Keratinocyte (primary cell): ENCODE measurements at regions not wholly inside any gene's neighbourhood (a gene's known extent, or its start where the extent isn't known, plus 50 kb on each side); places are given as distances from the start of the nearest gene placed in this dataset.

Experiments used
- DNase-seq: peaks from one replicate; pipeline ENCODE4 v3.0.0-alpha.2; 2011; ENCODE audit warnings: low read depth, missing footprints, low spot score
- FAIRE-seq: peaks from 2 replicates; lab custom pipeline; 2011; peaks lifted over from hg19 to GRCh38; lab: Jason Lieb, UNC
- H2AFZ ChIP-seq: 2 replicates; pipeline ENCODE4 v1.6.0; 2012; ENCODE audit warnings: low read length, control low read depth, inconsistent platforms; ENCODE audit not compliant: control insufficient read depth
- H3K27ac ChIP-seq: 2 replicates; pipeline ENCODE4 v1.5.1; 2011; ENCODE audit warnings: low read length; ENCODE audit not compliant: control insufficient read depth, insufficient read depth
- H3K27me3 ChIP-seq: 3 replicates; pipeline ENCODE4 v1.6.0; 2011; ENCODE audit warnings: low read length; ENCODE audit not compliant: control insufficient read depth, insufficient read depth; ENCODE audit errors: extremely low read depth
- H3K36me3 ChIP-seq, 2 experiments: 2 replicates in 1 of 2; 3 replicates in 1 of 2; pipeline ENCODE4 v1.5.1; 2011; ENCODE audit warnings: low read length in 2 of 2, mild to moderate bottlenecking in 1 of 2; ENCODE audit not compliant: control insufficient read depth in 2 of 2, insufficient read depth in 2 of 2; ENCODE audit errors: extremely low read depth in 1 of 2
- H3K4me1 ChIP-seq: 3 replicates; pipeline ENCODE4 v1.5.1; 2011; ENCODE audit warnings: low read length; ENCODE audit not compliant: control insufficient read depth, insufficient read depth; ENCODE audit errors: extremely low read depth
- H3K4me2 ChIP-seq: 3 replicates; pipeline ENCODE4 v1.6.0; 2011; ENCODE audit warnings: low read depth, low read length; ENCODE audit not compliant: control insufficient read depth, insufficient read depth; ENCODE audit errors: extremely low read depth
- H3K4me3 ChIP-seq, 3 experiments: fragments of 200-600 bp in 1 of 3; sonication (generic) in 1 of 3; 2 replicates in 2 of 3; 3 replicates in 1 of 3; pipeline ENCODE4 v1.5.1; 2011 to 2016; ENCODE audit warnings: low read length in 3 of 3, mild to moderate bottlenecking in 3 of 3, control low read depth in 2 of 3, inconsistent platforms in 1 of 3, low read depth in 1 of 3, mixed read lengths in 1 of 3, mixed run types in 1 of 3, moderate library complexity in 1 of 3; ENCODE audit not compliant: control insufficient read depth in 2 of 3, insufficient read depth in 2 of 3; ENCODE audit errors: extremely low read depth in 1 of 3
- H3K79me2 ChIP-seq: 2 replicates; pipeline ENCODE4 v1.6.0; 2012; ENCODE audit warnings: low read length; ENCODE audit not compliant: control insufficient read depth, insufficient read depth
- H3K9ac ChIP-seq: 3 replicates; pipeline ENCODE4 v1.6.0; 2011; ENCODE audit warnings: low read length; ENCODE audit not compliant: control insufficient read depth, insufficient read depth; ENCODE audit errors: extremely low read depth
- H3K9me1 ChIP-seq: 3 replicates; pipeline ENCODE4 v1.6.0; 2011; ENCODE audit warnings: low read length; ENCODE audit not compliant: control insufficient read depth, insufficient read depth; ENCODE audit errors: extremely low read depth
- H3K9me3 ChIP-seq: 2 replicates; pipeline ENCODE4 v1.5.1; 2012; ENCODE audit warnings: low read depth, low read length; ENCODE audit not compliant: control insufficient read depth
- H4K20me1 ChIP-seq: 3 replicates; pipeline ENCODE4 v1.6.0; 2011; ENCODE audit warnings: low read length; ENCODE audit not compliant: control insufficient read depth, insufficient read depth; ENCODE audit errors: extremely low read depth
- EZH2 ChIP-seq: IDR thresholded peaks from one replicate; pipeline ENCODE4 v1.6.1; 2012; ENCODE audit warnings: inconsistent platforms, mild to moderate bottlenecking, low read length, moderate library complexity
- dilution Hi-C: fragments of 300-500 bp; cut with MboI; formaldehyde crosslinking; loops from one replicate; pipeline ENCODE4 v1.7.0; 2020; ENCODE audit warnings: low sequenced_read_pairs; ENCODE audit not compliant: extremely low pct_ligation_motif_present
- TF ChIP-seq, protein P1 (sequence below), 3 experiments: IDR thresholded peaks in 1 of 3; conservative IDR thresholded peaks in 1 of 3; optimal IDR thresholded peaks in 1 of 3; 2 replicates in 2 of 3; 3 replicates in 1 of 3; pipeline versions ENCODE3 to v1.5.1; 2011; ENCODE audit warnings: low read length in 3 of 3, mild to moderate bottlenecking in 3 of 3, moderate library complexity in 2 of 3, control low read depth in 1 of 3, inconsistent platforms in 1 of 3; ENCODE audit not compliant: insufficient read depth in 2 of 3; ENCODE audit errors: extremely low read depth in 1 of 3

GRCh38 chr5:52624291-52624690 is 163.4 kb upstream of the ITGA1 start:
- FAIRE-seq: no peak
- dilution Hi-C loops: no loop called here

GRCh38 chr5:52626312-52626711 is 161.4 kb upstream of the ITGA1 start:
- DNase-seq (no peak), FAIRE-seq (no peak)
- no peak overlapping the region for H3K4me3 ChIP-seq
- H3K9me1 ChIP-seq: no peaks in the 10 kb centered on the region
- no peak for TF ChIP-seq EZH2
- TF ChIP-seq, protein P1, sequence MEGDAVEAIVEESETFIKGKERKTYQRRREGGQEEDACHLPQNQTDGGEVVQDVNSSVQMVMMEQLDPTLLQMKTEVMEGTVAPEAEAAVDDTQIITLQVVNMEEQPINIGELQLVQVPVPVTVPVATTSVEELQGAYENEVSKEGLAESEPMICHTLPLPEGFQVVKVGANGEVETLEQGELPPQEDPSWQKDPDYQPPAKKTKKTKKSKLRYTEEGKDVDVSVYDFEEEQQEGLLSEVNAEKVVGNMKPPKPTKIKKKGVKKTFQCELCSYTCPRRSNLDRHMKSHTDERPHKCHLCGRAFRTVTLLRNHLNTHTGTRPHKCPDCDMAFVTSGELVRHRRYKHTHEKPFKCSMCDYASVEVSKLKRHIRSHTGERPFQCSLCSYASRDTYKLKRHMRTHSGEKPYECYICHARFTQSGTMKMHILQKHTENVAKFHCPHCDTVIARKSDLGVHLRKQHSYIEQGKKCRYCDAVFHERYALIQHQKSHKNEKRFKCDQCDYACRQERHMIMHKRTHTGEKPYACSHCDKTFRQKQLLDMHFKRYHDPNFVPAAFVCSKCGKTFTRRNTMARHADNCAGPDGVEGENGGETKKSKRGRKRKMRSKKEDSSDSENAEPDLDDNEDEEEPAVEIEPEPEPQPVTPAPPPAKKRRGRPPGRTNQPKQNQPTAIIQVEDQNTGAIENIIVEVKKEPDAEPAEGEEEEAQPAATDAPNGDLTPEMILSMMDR (optimal IDR thresholded peaks at IDR 0.05 in 1 of 3, IDR thresholded peaks at IDR 0.05 in 1 of 3, conservative IDR thresholded peaks at IDR 0.05 in 1 of 3; ENCODE audit: extremely low read depth in 1 of 3, insufficient read depth in 2 of 3, low read length in 3 of 3): no peak
- no peaks in the 10 kb centered on the region for H3K36me3 ChIP-seq
- H3K4me2 ChIP-seq: no peak overlapping the region
- no peaks in the 10 kb centered on the region for H4K20me1 ChIP-seq
- no peak overlapping the region for H3K27ac ChIP-seq
- H3K79me2 ChIP-seq: no peaks in the 10 kb centered on the region
- no peak overlapping the region for H3K9ac ChIP-seq
- dilution Hi-C loops: no loop called here
- no peak overlapping the region for H2AFZ ChIP-seq
- H3K4me1 ChIP-seq: no peaks in the 10 kb centered on the region
- H3K9me3 ChIP-seq: no peaks in the 10 kb centered on the region
- no peaks in the 10 kb centered on the region for H3K27me3 ChIP-seq

More at GRCh38 chr5:52624291-52624690, 163.4 kb upstream of the ITGA1 start:
- no peak for DNase-seq
- no peaks in the 10 kb centered on the region for H3K36me3 ChIP-seq
- H3K4me2 ChIP-seq: no peak overlapping the region
- TF ChIP-seq EZH2: no peak
- TF ChIP-seq, protein P1 (optimal IDR thresholded peaks at IDR 0.05 in 1 of 3, IDR thresholded peaks at IDR 0.05 in 1 of 3, conservative IDR thresholded peaks at IDR 0.05 in 1 of 3; ENCODE audit: extremely low read depth in 1 of 3, insufficient read depth in 2 of 3, low read length in 3 of 3): no peak
- H3K9me1 ChIP-seq: no peaks in the 10 kb centered on the region
- H3K79me2 ChIP-seq: no peaks in the 10 kb centered on the region
- no peak overlapping the region for H3K4me3 ChIP-seq
- no peaks in the 10 kb centered on the region for H3K9me3 ChIP-seq
- H3K27me3 ChIP-seq: no peaks in the 10 kb centered on the region
- H4K20me1 ChIP-seq: no peaks in the 10 kb centered on the region
- no peaks in the 10 kb centered on the region for H3K4me1 ChIP-seq
- H3K27ac ChIP-seq: no peak overlapping the region
- no peak overlapping the region for H3K9ac ChIP-seq
- H2AFZ ChIP-seq: no peak overlapping the region
